ENCODE measurements at regions not wholly inside any gene's neighbourhood (a gene's known extent, or its start where the extent isn't known, plus 50 kb on each side); places are given as distances from the start of the nearest gene placed in this dataset.

DNA sequence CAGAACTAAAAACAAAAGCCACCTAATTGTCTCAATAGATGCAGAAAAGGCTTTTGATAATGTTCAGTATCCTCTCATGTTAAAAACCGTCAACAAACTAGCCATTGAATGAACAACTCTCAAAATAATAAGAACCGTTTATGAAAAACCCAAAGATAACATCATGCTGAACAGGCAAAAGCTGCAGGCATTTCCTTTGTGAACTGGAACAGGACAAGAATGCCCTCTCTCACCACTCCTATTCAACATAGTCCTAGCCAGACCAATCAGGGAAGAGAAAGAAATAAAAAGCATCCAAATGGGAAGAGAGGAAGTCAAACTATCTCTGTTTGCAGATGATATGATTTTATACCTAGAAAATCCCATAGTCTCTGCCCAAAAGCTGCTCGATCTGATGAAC, 179.6 kb upstream of the EDNRB start:
- H3K27ac Mint-ChIP-seq, result no peak overlapping the region
- H3K36me3 Mint-ChIP-seq (ENCODE audit: low read depth), result no peaks in the 10 kb centered on the region
- H3K9me3 Mint-ChIP-seq, result no peaks in the 10 kb centered on the region
- H3K4me1 Mint-ChIP-seq, result no peaks in the 10 kb centered on the region
- intact Hi-C loops (cut with micrococcal nuclease), result no loop called here
- ATAC-seq (ENCODE audit: low read depth) (no peak), DNase-seq (no peak)
- TF ChIP-seq, protein P1, sequence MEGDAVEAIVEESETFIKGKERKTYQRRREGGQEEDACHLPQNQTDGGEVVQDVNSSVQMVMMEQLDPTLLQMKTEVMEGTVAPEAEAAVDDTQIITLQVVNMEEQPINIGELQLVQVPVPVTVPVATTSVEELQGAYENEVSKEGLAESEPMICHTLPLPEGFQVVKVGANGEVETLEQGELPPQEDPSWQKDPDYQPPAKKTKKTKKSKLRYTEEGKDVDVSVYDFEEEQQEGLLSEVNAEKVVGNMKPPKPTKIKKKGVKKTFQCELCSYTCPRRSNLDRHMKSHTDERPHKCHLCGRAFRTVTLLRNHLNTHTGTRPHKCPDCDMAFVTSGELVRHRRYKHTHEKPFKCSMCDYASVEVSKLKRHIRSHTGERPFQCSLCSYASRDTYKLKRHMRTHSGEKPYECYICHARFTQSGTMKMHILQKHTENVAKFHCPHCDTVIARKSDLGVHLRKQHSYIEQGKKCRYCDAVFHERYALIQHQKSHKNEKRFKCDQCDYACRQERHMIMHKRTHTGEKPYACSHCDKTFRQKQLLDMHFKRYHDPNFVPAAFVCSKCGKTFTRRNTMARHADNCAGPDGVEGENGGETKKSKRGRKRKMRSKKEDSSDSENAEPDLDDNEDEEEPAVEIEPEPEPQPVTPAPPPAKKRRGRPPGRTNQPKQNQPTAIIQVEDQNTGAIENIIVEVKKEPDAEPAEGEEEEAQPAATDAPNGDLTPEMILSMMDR (IDR thresholded peaks at IDR 0.05), result no peak
- CTCF ChIA-PET, result no interaction called here
- POLR2A ChIA-PET, result no interaction called here
- no peak overlapping the region for H3K4me3 Mint-ChIP-seq
- H3K27me3 Mint-ChIP-seq, result peaks cover 9% of the 10 kb centered on the region

DNA sequence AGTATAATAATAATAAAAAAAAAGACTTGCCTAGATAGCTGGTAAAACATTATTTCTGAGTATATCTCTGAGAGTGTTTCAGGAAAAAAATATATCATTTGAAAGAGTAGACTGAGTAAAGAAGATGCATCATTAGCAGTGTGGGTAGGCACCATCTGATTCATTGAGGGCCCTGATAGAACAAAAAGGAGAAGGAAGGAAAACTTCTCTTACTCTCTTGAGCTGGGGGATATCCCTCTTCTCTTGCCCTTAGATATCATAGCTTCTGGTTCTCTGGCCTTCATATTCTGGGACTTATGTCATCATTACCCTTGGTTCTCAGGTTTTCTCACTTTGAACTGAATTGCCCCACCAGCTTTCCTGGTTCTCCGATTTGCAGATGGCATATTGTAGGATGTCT, 177.6 kb upstream of the EDNRB start:
- DNase-seq (no peak), ATAC-seq (ENCODE audit: low read depth) (no peak)
- no peaks in the 10 kb centered on the region for H3K4me1 Mint-ChIP-seq
- no peak overlapping the region for H3K27ac Mint-ChIP-seq
- no peaks in the 10 kb centered on the region for H3K36me3 Mint-ChIP-seq (ENCODE audit: low read depth)
- intact Hi-C loops (cut with micrococcal nuclease), result no loop called here
- POLR2A ChIA-PET, result no interaction called here
- no peaks in the 10 kb centered on the region for H3K9me3 Mint-ChIP-seq
- CTCF ChIA-PET, result no interaction called here
- TF ChIP-seq, protein P1 (IDR thresholded peaks at IDR 0.05), result no peak
- no peak overlapping the region for H3K4me3 Mint-ChIP-seq
- peaks cover 9% of the 10 kb centered on the region for H3K27me3 Mint-ChIP-seq

DNA sequence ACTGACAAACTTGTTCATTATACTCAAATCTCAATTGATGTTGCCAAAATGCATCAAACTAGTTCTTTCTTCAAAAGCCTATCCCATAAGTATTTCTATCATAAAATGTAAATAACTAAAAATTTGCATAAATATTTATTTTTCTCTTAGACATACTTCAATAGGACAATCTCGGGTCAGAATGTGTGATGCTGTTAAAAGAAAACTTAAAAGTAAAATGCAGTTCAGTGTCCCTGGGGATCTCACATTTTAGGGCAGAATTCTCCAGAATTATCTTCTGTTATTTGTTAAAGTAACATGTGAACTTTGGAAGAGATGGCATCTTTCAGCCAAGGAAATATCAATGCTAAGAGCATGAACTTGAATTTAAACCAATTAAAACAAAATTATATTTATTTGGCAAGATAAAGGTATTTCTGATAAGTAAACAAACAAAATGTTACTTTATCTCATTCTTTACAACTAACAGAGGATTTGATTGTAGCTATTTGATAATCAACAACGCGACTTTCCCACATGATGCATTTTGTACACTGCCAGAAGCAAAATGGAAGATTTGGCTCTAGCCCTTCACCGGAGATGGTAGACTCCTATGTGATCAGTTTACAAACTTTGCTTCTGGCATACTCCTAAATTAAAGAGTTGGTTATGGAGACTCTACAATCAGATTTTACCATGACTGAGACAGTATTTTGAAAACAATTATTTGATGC, 169.5 kb upstream of the EDNRB start:
- no peak for ATAC-seq (ENCODE audit: low read depth)
- intact Hi-C loops (cut with micrococcal nuclease), result no loop called here
- DNase-seq, result no peak
- Mint-ChIP-seq H3K27ac (no peak overlapping the region), H3K9me3 (peaks cover 2% of the 10 kb centered on the region), H3K27me3 (peaks cover 6% of the 10 kb centered on the region), H3K4me1 (no peaks in the 10 kb centered on the region), H3K4me3 (no peak overlapping the region), H3K36me3 (ENCODE audit: low read depth) (no peaks in the 10 kb centered on the region)
- POLR2A ChIA-PET, result no interaction called here
- CTCF ChIA-PET, result no interaction called here
- TF ChIP-seq, protein P1 (IDR thresholded peaks at IDR 0.05), result no peak

DNA sequence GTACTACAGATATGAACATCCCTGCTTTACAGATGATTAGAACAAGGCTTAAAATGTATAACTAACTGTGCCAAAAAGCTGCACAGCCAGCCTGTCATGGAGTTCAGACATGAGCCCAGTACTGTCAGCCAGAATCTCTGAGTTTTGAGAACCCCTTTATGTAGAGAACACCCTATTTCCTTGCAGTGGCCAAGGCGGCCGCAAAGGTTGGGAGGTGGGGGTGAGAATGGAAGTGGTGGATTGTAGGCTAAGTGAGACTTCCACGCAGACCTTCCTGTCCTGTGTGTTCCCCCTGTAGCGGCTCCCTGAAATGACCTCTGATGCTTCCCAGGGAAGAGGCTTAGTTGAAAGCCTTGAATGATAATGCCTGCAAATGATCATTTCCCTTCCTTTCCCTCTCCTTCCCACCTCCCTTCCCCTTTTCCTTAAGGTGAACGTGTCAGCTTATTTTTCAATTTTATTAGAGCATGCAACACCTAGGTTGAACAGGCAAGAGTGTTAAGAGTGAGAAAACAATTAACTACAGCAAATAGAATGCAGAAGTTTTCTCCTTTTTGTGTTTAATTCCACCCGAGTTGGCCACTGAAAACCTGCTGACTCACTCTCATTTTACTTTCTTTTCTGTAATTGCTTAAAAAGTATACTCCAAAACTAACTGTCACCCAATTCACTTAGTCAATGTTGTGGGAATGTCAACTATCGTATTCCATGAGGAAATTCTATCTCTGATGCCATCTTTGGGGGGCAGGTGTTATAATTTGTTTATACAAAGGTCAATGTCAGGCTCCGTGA, 167.0 kb upstream of the EDNRB start:
- TF ChIP-seq, protein P1 (IDR thresholded peaks at IDR 0.05), result no peak
- Mint-ChIP-seq H3K27me3 (peaks cover 6% of the 10 kb centered on the region), H3K4me1 (no peaks in the 10 kb centered on the region), H3K36me3 (ENCODE audit: low read depth) (peaks cover 1% of the 10 kb centered on the region), H3K4me3 (no peak overlapping the region), H3K9me3 (peaks cover 16% of the 10 kb centered on the region), H3K27ac (no peak overlapping the region)
- ChIA-PET CTCF (no interaction called here), POLR2A (no interaction called here)
- DNase-seq (no peak), ATAC-seq (ENCODE audit: low read depth) (no peak)
- intact Hi-C loops (cut with micrococcal nuclease), result no loop called here

DNA sequence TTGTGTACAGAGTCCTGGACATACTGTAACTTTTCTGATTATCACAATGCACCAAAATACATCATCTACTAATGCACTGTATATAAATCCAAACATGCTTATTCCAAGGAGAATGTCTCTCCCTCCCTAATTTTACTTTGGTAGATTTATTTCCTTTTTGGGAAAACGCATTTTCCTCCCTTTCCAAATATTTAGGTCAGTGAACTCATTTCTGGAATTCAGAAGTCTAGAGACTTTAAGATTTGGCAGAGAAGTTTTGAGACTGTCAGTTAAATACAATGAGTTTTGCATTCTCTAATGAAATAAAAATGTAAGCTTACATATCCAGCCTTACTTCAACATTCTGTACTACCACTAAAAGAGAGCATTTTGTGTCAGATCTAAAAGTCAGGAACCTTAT, 165.8 kb upstream of the EDNRB start:
- intact Hi-C loops (cut with micrococcal nuclease), result no loop called here
- ChIA-PET CTCF (no interaction called here), POLR2A (no interaction called here)
- Mint-ChIP-seq H3K4me3 (no peak overlapping the region), H3K9me3 (peaks cover 22% of the 10 kb centered on the region), H3K36me3 (ENCODE audit: low read depth) (peaks cover 1% of the 10 kb centered on the region), H3K27me3 (peaks cover 5% of the 10 kb centered on the region), H3K4me1 (no peaks in the 10 kb centered on the region), H3K27ac (no peak overlapping the region)
- DNase-seq (no peak), ATAC-seq (ENCODE audit: low read depth) (no peak)
- TF ChIP-seq, protein P1 (IDR thresholded peaks at IDR 0.05), result no peak
